Right lung (tissue), 2 donors: ENCODE measurements at regions not wholly inside any gene's neighbourhood (a gene's known extent, or its start where the extent isn't known, plus 50 kb on each side); places are given as distances from the start of the nearest gene placed in this dataset.
A peak's percentile ranks its signal among the peaks of the same experiment; 100 is the strongest.

ENCODE experiments used
- DNase-seq, 2 donors: peaks; one replicate each; pipeline ENCODE4 v3.0.0-alpha.2; 2013

GRCh38 chr2:16281451-16282335, 341.3 kb downstream of the MYCN start:
- peak; percentile 19 to 33 for DNase-seq

- DNase-seq: no peak
Observed at GRCh38 chr2:16280081-16280480, 339.7 kb downstream of the MYCN start.

DNA sequence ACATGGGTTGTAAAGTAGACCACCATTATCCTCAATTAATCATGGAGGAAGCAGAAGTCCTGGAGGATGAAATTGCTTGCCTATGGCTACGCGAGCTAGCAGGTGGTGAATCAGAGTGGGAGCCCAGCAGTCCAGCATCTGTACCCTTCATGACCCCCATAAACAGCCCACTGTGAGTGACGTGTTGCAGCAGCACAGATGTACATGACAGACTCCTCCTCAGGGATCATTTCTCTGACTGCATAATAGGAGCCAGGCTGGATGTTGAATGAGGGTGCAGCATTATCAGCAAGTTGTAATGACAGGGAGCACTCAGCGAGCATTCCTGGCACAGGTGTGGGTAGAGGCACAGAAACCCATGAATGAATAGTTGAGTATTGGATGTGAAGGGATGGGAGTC, 339.3 kb downstream of the MYCN start:
- no peak for DNase-seq

DNA sequence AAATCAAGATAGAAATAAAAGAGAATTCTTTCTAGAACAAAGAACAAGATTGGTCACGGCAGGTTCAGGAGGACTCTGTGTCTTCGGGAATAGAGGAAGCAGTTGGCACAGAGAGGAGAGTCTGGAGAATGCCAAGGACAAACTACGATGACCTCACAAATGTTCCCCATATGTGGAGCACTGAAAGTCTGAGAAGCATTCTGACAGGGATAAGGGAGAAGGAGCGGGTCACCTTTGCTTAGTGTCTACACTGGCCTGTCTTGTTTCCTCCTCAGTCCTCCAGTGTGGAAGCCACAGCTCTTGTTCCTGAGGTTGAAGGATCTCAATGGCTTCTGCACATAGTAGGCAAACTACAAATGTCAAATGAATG, 338.8 kb downstream of the MYCN start:
- no peak for DNase-seq

GRCh38 chr2:16278421-16279200, 338.3 kb downstream of the MYCN start:
- DNase-seq: no peak

DNA sequence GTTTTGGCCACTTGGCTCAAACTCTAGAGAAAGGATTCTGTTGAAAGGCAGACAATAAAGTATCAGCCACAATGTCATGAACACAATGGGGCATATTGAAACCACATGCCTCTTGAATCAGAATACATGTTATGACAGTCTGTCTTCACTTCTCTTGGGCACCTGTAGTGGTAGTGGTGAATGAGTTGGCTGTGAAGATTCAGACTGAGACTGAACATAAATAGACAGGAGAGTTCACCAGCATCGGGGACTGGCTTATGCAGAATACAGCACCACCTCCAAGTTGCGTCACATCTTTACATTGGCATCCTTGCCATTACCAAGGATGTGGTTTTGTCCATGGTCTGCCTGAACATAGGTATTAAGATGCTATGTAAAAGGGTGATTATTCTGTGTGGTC, 336.8 kb downstream of the MYCN start:
- DNase-seq: no peak

DNA sequence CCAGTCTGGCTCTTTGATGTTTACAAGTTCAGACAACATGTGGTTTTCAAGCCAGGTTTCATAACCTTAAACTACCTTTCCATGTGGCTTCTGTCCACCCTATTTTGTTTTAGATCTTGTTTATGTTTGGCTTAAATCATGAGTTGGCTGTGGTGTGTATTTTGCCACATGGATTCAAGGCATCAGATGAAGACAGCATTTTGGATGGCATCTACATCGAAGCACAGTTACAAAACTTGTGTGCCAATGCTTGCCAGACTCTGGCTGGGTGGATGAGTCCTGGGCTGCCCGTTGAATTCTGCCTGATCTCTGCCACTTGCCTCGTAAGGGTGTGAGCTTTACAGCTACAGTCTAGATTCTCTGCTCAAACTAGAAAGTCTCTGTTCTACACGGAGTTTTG, 335.3 kb downstream of the MYCN start:
- DNase-seq: no peak

- DNase-seq: no peak
Observed at GRCh38 chr2:16275131-16275530, 334.8 kb downstream of the MYCN start.

DNA sequence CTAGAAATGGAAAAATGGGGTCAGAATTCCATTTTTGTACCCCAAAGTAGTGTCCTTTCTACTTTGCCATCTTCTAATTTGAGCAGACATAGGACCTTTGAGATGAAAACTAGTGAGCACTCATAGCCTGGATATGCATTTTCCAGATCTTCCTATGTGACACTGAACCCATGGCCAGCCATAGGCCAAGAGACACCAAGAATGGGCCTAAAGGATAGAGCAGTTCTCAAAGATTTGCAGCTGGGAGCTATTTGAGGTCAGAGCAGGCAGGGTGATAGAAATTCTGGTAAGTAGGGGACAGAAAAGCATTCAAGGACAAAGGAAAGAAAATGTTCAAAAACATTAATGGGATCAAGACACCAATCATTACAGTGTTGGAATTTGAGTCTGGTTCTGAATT, 332.8 kb downstream of the MYCN start:
- no peak for DNase-seq

GRCh38 chr2:16272038-16272788, 331.9 kb downstream of the MYCN start:
- no peak for DNase-seq

DNA sequence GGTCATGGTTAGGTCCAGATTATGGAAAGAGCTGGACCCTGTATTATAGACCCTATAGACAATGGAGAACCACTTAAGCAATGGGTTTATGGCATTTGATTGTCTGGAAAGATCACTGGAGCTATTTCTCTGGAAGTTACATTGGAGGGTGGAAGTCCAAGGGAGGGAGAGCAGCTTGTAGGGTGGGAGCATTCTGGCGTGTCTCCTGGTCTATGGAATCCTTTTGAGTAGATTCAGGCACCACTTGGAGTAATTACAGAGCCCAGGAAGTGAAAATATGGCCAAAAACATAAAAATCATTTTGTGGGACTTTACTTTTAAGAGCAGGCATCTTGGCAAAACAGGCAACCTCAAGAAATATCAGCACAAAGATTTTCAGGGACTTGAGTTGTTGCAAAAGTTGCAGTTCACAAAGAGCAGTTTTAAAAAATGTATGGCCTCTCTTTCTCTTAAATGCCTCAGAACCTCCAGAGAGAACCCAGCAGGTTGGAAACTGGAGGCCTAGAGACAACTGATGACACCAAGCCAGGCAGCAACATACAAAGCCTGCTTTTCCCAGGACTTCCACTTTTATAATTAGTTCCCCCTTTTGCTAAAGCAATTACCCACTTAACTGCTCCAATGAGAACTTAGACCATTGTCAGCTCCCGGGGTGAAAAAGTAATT, 331.0 kb downstream of the MYCN start:
- no peak for DNase-seq

GRCh38 chr2:16270441-16270840, 330.1 kb downstream of the MYCN start:
- no peak for DNase-seq

DNA sequence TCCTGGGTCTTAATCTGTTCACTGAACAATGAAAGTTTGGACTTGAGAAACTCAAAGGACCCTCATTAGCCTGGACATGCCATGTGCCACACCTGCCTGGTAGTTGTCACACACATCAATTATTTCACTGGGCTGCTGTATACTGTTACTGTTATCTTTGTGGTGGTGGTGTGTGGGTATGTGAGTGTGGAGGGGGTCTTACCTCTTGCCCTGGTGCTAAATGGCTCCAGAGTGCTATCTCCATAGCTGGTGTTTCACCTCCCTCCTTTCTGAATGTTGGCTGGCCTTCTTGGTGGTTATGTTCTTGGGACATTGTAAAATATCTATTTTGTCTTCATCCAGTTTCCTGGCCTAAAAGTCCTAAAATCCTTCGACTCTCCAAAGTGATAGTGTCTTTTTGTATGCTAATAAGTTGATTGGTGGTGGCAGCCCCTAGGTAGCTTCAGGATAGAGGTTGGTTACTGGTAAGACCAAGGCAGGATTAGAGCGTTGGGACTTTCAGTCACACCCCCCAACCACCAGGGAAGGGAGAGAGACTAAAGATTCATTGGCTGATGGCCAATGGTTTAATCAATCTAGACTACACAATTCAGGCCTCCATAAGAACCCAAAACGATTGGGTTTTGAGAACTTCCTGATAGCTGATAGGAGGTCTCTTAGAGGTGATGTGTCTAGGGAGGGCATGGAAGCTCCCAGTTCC, 328.1 kb downstream of the MYCN start:
- DNase-seq: no peak

DNA sequence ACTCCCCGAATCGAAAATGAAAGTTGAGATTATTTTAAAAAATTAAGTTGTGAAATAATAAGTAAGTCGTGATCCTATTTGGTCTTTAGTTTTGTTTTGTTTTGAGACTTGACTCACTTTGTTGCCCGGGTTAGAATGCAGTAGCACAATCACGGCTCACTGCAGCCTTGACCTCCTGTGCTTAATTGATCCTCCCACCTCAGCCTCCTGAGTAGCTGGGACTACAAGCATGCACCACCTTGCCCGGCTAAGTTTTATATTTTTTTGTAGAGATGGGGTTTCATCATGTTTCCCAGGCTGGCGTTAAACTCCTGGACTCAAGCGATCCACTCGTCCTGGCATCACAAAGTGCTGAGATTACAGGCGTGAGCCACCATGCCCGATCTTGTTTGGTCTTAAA, 326.2 kb downstream of the MYCN start:
- no peak for DNase-seq

DNA sequence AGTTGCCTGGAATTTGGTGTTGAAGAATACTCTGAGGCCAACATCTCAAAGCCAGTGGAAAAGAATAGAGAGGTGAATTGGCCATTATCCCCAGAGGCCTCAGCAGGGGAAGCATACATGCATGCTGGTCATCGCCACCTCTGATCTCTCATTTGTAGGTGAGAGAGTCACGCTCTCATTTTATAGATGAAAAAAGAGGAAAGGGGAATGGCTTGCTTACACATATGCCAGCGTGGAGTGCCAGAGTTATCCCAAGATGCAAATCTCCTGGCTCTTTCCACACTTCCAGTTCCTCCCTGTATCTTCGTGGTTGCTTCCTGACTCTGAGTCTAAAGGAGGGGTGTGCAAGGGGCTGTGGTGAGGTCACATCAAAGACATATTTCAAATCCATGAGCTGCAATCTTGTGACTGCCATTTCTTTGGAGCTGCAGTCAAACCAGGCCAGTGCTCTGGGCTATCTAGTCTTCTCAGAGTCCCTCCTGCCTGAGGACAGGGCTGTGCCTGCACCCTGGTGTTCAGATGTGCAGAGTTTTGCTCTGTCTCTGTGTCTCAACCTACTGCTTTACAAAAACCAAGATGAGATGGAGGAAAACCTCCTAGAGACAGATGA, 324.7 kb downstream of the MYCN start:
- DNase-seq: no peak

DNA sequence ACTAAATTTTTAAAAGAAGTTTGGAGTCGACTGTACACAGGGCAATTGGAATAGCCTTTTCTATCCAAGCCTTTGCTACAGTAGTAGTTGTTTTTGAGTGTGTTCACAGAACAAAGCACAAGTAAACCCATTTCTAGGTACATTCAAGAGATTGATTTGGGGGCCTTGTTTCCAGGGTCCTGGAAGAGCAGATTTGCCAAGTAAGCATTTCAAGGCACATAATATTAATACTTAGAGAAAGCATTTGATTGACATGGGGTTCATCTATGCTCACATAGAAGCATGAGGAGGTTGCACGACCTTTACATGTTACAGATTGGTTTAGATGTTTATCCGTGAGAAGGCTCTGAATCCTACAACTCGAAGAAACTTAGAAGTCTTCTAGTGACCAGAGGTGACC, 324.1 kb downstream of the MYCN start:
- DNase-seq: no peak

- DNase-seq: no peak
Observed at GRCh38 chr2:16263241-16263890, 323.0 kb downstream of the MYCN start.

DNA sequence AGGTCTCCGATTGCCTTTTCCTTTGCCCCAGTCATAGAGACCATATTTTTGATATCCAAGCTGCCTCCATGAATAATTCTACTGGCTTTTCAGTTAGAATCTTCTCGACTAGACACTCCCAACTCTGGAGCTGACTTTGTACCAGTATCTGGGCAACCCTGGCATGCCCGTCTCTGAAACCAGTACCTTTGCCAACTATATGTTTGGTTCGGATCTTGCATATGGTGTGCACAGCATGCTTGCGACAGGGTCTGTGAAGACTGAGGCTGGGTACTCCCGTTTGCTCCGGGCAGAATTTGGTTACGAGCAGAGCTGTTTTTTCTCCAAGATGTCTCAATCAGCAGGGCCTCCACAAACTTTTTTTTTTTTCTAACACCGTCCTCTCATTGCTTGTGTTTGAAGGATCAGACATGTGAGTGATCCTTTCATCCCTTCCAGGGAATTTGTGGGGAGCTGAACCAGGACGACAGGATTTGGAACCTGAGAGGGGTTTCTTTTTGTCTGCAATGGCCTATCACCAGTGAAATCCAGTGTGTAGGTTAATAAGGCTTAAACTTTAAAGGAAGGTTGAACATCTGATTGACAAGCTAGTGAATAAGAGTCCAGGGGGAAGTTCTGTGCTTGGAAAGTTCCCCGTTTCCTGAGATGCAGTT, 322.3 kb downstream of the MYCN start:
- DNase-seq: no peak

GRCh38 chr2:16261791-16262190, 321.4 kb downstream of the MYCN start:
- no peak for DNase-seq

DNA sequence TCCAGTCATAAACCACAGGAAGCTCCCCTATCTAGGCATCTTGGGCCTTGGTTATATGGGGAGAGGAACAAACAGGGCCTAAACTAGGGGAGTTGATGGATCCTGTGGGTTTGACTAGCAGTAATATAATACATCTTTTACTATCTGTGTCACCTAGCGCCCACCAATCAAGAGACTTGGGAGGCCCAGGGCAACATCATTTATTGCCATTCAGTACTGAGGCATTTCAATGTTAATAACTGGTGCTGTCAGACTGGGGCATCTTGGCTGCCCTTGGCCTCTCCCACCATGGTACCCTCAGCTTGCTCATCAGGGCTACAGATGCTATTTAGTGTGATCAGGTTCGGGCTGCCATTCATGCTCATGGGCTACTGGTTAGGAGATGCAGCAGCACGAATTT, 320.7 kb downstream of the MYCN start:
- DNase-seq: no peak
